H9 (cell line): ENCODE measurements at regions not wholly inside any gene's neighbourhood (a gene's known extent, or its start where the extent isn't known, plus 50 kb on each side); places are given as distances from the start of the nearest gene placed in this dataset.

Experiments used
- DNase-seq: peaks from one replicate; pipeline ENCODE4 v3.0.0-alpha.2; 2017
- H2AFZ ChIP-seq: one replicate; pipeline ENCODE4 v1.6.1; 2013; ENCODE audit warnings: mild to moderate bottlenecking, low read length, control low read depth, moderate library complexity
- H2AK5ac ChIP-seq: 2 replicates; pipeline ENCODE4 v1.6.1; 2013; ENCODE audit warnings: low read length, control low read depth, mixed read lengths; ENCODE audit not compliant: insufficient read length
- H2BK120ac ChIP-seq: one replicate; pipeline ENCODE4 v1.6.1; 2013; ENCODE audit warnings: low read depth, mild to moderate bottlenecking, low read length, control low read depth, inconsistent platforms; ENCODE audit not compliant: poor library complexity, severe bottlenecking
- H2BK12ac ChIP-seq: 2 replicates; pipeline ENCODE4 v1.6.1; 2013; ENCODE audit warnings: low read length, control low read depth, mixed read lengths, low read depth; ENCODE audit not compliant: insufficient read length
- H2BK15ac ChIP-seq: 2 replicates; pipeline ENCODE4 v1.6.1; 2013; ENCODE audit warnings: low read depth, low read length, control low read depth
- H2BK20ac ChIP-seq: one replicate; pipeline ENCODE4 v1.6.1; 2013; ENCODE audit warnings: low read depth, mild to moderate bottlenecking, low read length, control low read depth, inconsistent platforms; ENCODE audit not compliant: poor library complexity, severe bottlenecking
- H2BK5ac ChIP-seq: 2 replicates; pipeline ENCODE4 v1.6.1; 2013; ENCODE audit warnings: low read length, control low read depth, mixed read lengths; ENCODE audit not compliant: insufficient read length
- H3K14ac ChIP-seq: 2 replicates; pipeline ENCODE4 v1.6.1; 2013; ENCODE audit warnings: low read length, control low read depth; ENCODE audit not compliant: insufficient read depth
- H3K18ac ChIP-seq: 2 replicates; pipeline ENCODE4 v1.6.1; 2013; ENCODE audit warnings: low read depth, mild to moderate bottlenecking, mixed read lengths, low read length, control low read depth; ENCODE audit not compliant: insufficient read length
- H3K23ac ChIP-seq: 2 replicates; pipeline ENCODE4 v1.6.1; 2013; ENCODE audit warnings: low read length, control low read depth, mixed read lengths, low read depth; ENCODE audit not compliant: insufficient read length
- H3K23me2 ChIP-seq: 2 replicates; pipeline ENCODE4 v1.6.1; 2013; ENCODE audit warnings: low read depth, mild to moderate bottlenecking, mixed read lengths, low read length, control low read depth; ENCODE audit not compliant: insufficient read length, poor library complexity, severe bottlenecking
- H3K27ac ChIP-seq: 2 replicates; pipeline ENCODE4 v1.5.1; 2013; ENCODE audit warnings: low read length, control low read depth, mixed read lengths, low read depth; ENCODE audit not compliant: insufficient read length
- H3K27me3 ChIP-seq: 2 replicates; pipeline ENCODE4 v1.6.1; 2013; ENCODE audit warnings: low read length, control low read depth, inconsistent platforms; ENCODE audit not compliant: insufficient read depth
- H3K4ac ChIP-seq: 2 replicates; pipeline ENCODE4 v1.6.1; 2013; ENCODE audit warnings: low read depth, mild to moderate bottlenecking, control low read depth, inconsistent platforms, low read length, moderate library complexity
- H3K4me1 ChIP-seq: 2 replicates; pipeline ENCODE4 v1.6.1; 2013; ENCODE audit warnings: low read length, control low read depth, inconsistent platforms; ENCODE audit not compliant: insufficient read depth
- H3K4me2 ChIP-seq: 2 replicates; pipeline ENCODE4 v1.6.1; 2013; ENCODE audit warnings: low read length, control low read depth, mixed read lengths; ENCODE audit not compliant: insufficient read length, insufficient read depth
- H3K56ac ChIP-seq: 2 replicates; pipeline ENCODE4 v1.6.1; 2013; ENCODE audit warnings: low read depth, mild to moderate bottlenecking, mixed read lengths, low read length, control low read depth; ENCODE audit not compliant: insufficient read length
- H3K79me1 ChIP-seq: 2 replicates; pipeline ENCODE4 v1.6.1; 2013; ENCODE audit warnings: low read depth, mild to moderate bottlenecking, moderate library complexity, low read length, control low read depth, inconsistent platforms; ENCODE audit not compliant: insufficient read depth, poor library complexity, severe bottlenecking
- H3K79me2 ChIP-seq: 2 replicates; pipeline ENCODE4 v1.6.1; 2013; ENCODE audit warnings: low read length, control low read depth, inconsistent platforms; ENCODE audit not compliant: insufficient read depth
- H3K9ac ChIP-seq: 2 replicates; pipeline ENCODE4 v1.6.1; 2013; ENCODE audit warnings: low read length, control low read depth, mixed read lengths; ENCODE audit not compliant: insufficient read length; ENCODE audit errors: extremely low read depth
- H3K9me3 ChIP-seq: one replicate; pipeline ENCODE4 v1.6.1; 2013; ENCODE audit warnings: low read depth, low read length, inconsistent platforms; ENCODE audit not compliant: control insufficient read depth
- H3T11ph ChIP-seq: one replicate; pipeline ENCODE4 v1.6.1; 2013; ENCODE audit warnings: mild to moderate bottlenecking, low read length, control low read depth, inconsistent platforms
- H4K20me1 ChIP-seq: one replicate; pipeline ENCODE4 v1.6.1; 2013; ENCODE audit not compliant: control insufficient read depth, insufficient read length, insufficient read depth
- H4K5ac ChIP-seq: 2 replicates; pipeline ENCODE4 v1.6.1; 2013; ENCODE audit warnings: low read depth, mild to moderate bottlenecking, mixed read lengths, low read length, control low read depth; ENCODE audit not compliant: insufficient read length
- H4K8ac ChIP-seq: replicated peaks from 2 replicates; pipeline ENCODE4 v1.6.1; 2013; ENCODE audit warnings: low read length, control low read depth, mixed read lengths, low read depth; ENCODE audit not compliant: insufficient read length
- H4K91ac ChIP-seq: 2 replicates; pipeline ENCODE4 v1.6.1; 2013; ENCODE audit warnings: low read depth, mild to moderate bottlenecking, moderate library complexity, mixed read lengths, low read length, control low read depth; ENCODE audit not compliant: insufficient read length
- H3K27ac Mint-ChIP-seq, 3 experiments: 2 replicates in 2 of 3; 3 replicates in 1 of 3; pipeline ENCODE4 v1.8.0; 2020 to 2021; ENCODE audit warnings: mixed read lengths in 3 of 3, mild to moderate bottlenecking in 1 of 3, moderate library complexity in 1 of 3
- H3K27me3 Mint-ChIP-seq: 2 replicates; pipeline ENCODE4 v1.8.0; 2021; ENCODE audit warnings: low read depth, mild to moderate bottlenecking, moderate library complexity, mixed read lengths
- H3K36me3 Mint-ChIP-seq, 3 experiments: 2 replicates in 2 of 3; 3 replicates in 1 of 3; pipeline ENCODE4 v1.8.0; 2020 to 2021; ENCODE audit warnings: low read depth in 3 of 3, mixed read lengths in 3 of 3; ENCODE audit not compliant: insufficient read depth in 1 of 3
- H3K4me1 Mint-ChIP-seq, 2 experiments: 2 replicates each; pipeline ENCODE4 v1.8.0; 2020; ENCODE audit warnings: mixed read lengths in 2 of 2
- H3K4me3 Mint-ChIP-seq, 2 experiments: 2 replicates in 1 of 2; 3 replicates in 1 of 2; pipeline ENCODE4 v1.8.0; 2020 to 2021; ENCODE audit warnings: mild to moderate bottlenecking in 2 of 2, mixed read lengths in 2 of 2, moderate library complexity in 1 of 2
- H3K9me3 Mint-ChIP-seq, 2 experiments: 2 replicates in 1 of 2; 3 replicates in 1 of 2; pipeline ENCODE4 v1.8.0; 2020; ENCODE audit warnings: mild to moderate bottlenecking in 2 of 2, mixed read lengths in 2 of 2, moderate library complexity in 1 of 2
- WGBS: extraction: QIAGEN DNeasy Blood & Tissue Kit; methylation state at CpG from one replicate; pipeline ENCODE4 v1.1.7; 2013; ENCODE audit warnings: missing lambda C conversion rate, low lambda C conversion rate, mixed read lengths; ENCODE audit not compliant: insufficient read length; ENCODE audit errors: extremely low coverage; 5-methylcytosine and 5-hydroxymethylcytosine counted together
- TF ChIP-seq, protein P1 (sequence below): fragments of 200-600 bp; sonication (generic); conservative IDR thresholded peaks from 3 replicates; pipeline ENCODE4 v1.8.0; 2021; ENCODE audit warnings: antibody characterized with exemption, mild to moderate bottlenecking

DNA sequence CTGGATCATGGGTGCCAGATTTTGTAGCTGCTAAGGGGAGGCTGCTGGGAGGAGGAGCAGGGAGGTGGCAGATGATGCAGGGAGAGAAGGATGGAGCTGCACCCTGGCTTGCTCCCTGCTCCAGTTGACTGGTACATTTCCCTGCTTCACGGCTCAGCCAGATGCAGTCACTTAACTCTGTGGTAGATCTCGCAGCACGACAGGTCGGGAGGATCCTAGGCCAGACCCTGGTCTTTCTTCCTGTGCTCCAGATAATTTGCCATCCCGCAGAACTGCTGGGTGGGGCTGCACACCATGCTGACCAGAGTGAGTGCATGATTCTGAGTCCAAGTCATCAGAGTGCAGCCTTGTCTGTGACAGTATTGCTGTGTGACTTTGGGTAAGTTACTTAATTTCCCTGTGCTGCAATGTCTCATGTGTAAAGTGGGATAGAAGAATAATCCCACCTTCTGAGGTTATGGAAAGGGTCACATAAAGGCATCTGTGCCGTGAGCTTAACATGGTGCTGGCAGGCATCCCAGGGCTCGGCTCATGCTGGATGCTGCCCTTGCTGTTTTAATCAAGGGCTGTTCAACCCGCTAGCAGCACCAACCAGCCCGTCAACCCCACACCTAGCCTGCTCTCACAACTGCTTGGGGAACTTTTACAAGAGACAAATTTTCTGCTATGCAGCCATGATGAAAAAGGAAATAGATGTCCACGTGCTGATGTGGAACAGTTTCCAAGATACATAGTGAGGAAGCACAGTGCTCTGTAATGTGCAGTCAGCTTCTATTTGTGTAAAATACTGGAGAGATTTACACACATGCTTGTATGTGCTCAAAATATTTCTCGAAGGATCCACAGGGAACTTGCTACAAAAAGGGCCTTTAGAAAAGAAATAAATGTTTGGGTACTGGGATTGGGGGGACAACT lies 257.9 kb downstream of the CDH26 start:
- Mint-ChIP-seq H3K4me1 (peaks cover 6 to 9% of the 10 kb centered on the region in 2 experiments), H3K36me3 (no peaks in the 10 kb centered on the region), H3K27me3 (peaks cover 38% of the 10 kb centered on the region), H3K27ac (no peak overlapping the region), H3K9me3 (no peaks in the 10 kb centered on the region), H3K4me3 (no peak overlapping the region)
- no peak overlapping the region for H3K18ac ChIP-seq
- H2BK5ac ChIP-seq = no peak overlapping the region
- H3K23ac ChIP-seq = no peak overlapping the region
- no peak overlapping the region for H3K56ac ChIP-seq
- no peaks in the 10 kb centered on the region for H3K9me3 ChIP-seq
- no peak overlapping the region for H3K4me2 ChIP-seq
- no peak overlapping the region for H2BK120ac ChIP-seq
- H3K4me1 ChIP-seq = no peaks in the 10 kb centered on the region; the same call in 1 of the 2 replicates
- no peak overlapping the region for H3K14ac ChIP-seq
- WGBS = no CpG with 5 or more reads among the region's 11 CpGs
- no peaks in the 10 kb centered on the region for H3K79me1 ChIP-seq
- H3K27ac ChIP-seq = no peak overlapping the region
- no peaks in the 10 kb centered on the region for H4K20me1 ChIP-seq
- H2AK5ac ChIP-seq = no peak overlapping the region
- H3K79me2 ChIP-seq = no peaks in the 10 kb centered on the region
- peaks cover 3% of the 10 kb centered on the region for H3K23me2 ChIP-seq
- no peak overlapping the region for H2AFZ ChIP-seq
- TF ChIP-seq, protein P1, sequence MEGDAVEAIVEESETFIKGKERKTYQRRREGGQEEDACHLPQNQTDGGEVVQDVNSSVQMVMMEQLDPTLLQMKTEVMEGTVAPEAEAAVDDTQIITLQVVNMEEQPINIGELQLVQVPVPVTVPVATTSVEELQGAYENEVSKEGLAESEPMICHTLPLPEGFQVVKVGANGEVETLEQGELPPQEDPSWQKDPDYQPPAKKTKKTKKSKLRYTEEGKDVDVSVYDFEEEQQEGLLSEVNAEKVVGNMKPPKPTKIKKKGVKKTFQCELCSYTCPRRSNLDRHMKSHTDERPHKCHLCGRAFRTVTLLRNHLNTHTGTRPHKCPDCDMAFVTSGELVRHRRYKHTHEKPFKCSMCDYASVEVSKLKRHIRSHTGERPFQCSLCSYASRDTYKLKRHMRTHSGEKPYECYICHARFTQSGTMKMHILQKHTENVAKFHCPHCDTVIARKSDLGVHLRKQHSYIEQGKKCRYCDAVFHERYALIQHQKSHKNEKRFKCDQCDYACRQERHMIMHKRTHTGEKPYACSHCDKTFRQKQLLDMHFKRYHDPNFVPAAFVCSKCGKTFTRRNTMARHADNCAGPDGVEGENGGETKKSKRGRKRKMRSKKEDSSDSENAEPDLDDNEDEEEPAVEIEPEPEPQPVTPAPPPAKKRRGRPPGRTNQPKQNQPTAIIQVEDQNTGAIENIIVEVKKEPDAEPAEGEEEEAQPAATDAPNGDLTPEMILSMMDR = no peak
- H3T11ph ChIP-seq = no peak overlapping the region
- H2BK15ac ChIP-seq = no peak overlapping the region
- H2BK20ac ChIP-seq = no peak overlapping the region
- H3K9ac ChIP-seq = no peak overlapping the region
- H2BK12ac ChIP-seq = no peak overlapping the region
- no peak for DNase-seq
- no peak overlapping the region for H3K4ac ChIP-seq
- H4K91ac ChIP-seq = no peak overlapping the region
- peak overlapping the region; percentile 72 for H4K8ac ChIP-seq
- no peak overlapping the region for H4K5ac ChIP-seq
- H3K27me3 ChIP-seq = no peaks in the 10 kb centered on the region; the same call in 1 of the 2 replicates
